ENCODE measurements at regions not wholly inside any gene's neighbourhood (a gene's known extent, or its start where the extent isn't known, plus 50 kb on each side); places are given as distances from the start of the nearest gene placed in this dataset.

GRCh38 chr4:59387759-59388758, 1812.1 kb upstream of the ADGRL3 start:
- TF ChIP-seq GATA2 (IDR thresholded peaks at IDR 0.05; ENCODE audit: low read depth, low read length): no peak
- no peak for TF ChIP-seq GATA3 (IDR thresholded peaks at IDR 0.05; ENCODE audit: low read depth, low read length)

DNA sequence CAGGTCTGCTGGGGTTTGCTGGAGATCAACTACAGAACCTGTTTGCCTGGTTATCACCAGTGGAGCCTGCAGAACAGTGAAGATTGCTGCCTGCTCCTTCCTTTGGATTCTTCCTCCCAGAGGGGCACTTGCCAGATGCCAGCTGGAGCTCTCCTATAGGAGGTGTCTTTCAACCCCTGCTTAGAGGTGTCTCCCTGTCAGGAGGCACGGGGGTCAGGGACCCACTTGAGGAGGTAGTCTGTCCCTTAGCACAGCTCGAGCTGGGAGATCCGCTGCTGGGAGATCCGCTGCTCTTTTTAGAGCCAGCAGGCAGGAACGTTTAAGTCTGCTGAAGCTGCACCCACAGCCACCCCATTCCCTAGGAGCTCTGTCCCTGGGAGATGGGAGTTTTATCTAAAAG, 1806.3 kb upstream of the ADGRL3 start:
- TF ChIP-seq GATA2 (IDR thresholded peaks at IDR 0.05; ENCODE audit: low read depth, low read length) (no peak), GATA3 (IDR thresholded peaks at IDR 0.05; ENCODE audit: low read depth, low read length) (no peak)

GRCh38 chr4:59400334-59400733, 1799.8 kb upstream of the ADGRL3 start:
- TF ChIP-seq GATA2 (IDR thresholded peaks at IDR 0.05; ENCODE audit: low read depth, low read length): peak; percentile 67; the same call in 1 of the 2 replicates
- peak; percentile 85 for TF ChIP-seq GATA3 (IDR thresholded peaks at IDR 0.05; ENCODE audit: low read depth, low read length)

GRCh38 chr4:59409647-59410046, 1790.5 kb upstream of the ADGRL3 start:
- TF ChIP-seq GATA2 (IDR thresholded peaks at IDR 0.05; ENCODE audit: low read depth, low read length): no peak
- no peak for TF ChIP-seq GATA3 (IDR thresholded peaks at IDR 0.05; ENCODE audit: low read depth, low read length)

GRCh38 chr4:59412739-59413138, 1787.4 kb upstream of the ADGRL3 start:
- TF ChIP-seq GATA2 (IDR thresholded peaks at IDR 0.05; ENCODE audit: low read depth, low read length) (no peak), GATA3 (IDR thresholded peaks at IDR 0.05; ENCODE audit: low read depth, low read length) (no peak)

GRCh38 chr4:59455751-59456150, 1744.4 kb upstream of the ADGRL3 start:
- TF ChIP-seq GATA3 (IDR thresholded peaks at IDR 0.05; ENCODE audit: low read depth, low read length): no peak
- no peak for TF ChIP-seq GATA2 (IDR thresholded peaks at IDR 0.05; ENCODE audit: low read depth, low read length)

DNA sequence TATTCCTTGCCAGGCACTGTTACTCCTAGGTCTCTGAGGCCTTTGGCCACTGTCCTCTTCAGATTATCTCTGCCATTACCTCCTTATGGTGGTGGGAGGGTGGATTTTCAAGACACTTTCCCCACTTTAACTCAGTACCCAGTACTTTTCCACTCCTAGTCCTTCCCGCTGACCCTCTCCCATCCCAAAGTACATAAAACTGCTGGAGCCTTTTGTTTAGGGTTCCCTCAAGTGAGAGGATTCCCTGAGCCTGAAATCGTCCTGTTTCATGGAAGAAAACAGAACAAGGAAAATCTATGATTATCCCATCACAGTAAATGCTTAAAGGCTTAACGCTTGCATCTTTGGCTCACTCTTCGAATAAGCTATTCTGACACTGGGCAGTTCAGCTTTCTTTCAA, 1742.5 kb upstream of the ADGRL3 start:
- TF ChIP-seq GATA2 (IDR thresholded peaks at IDR 0.05; ENCODE audit: low read depth, low read length): no peak
- no peak for TF ChIP-seq GATA3 (IDR thresholded peaks at IDR 0.05; ENCODE audit: low read depth, low read length)

- TF ChIP-seq GATA2 (IDR thresholded peaks at IDR 0.05; ENCODE audit: low read depth, low read length): peak; percentile 73
- TF ChIP-seq GATA3 (IDR thresholded peaks at IDR 0.05; ENCODE audit: low read depth, low read length): peak; percentile 40; the same call in 1 of the 2 replicates
Measured at GRCh38 chr4:59484944-59485343, 1715.2 kb upstream of the ADGRL3 start.

DNA sequence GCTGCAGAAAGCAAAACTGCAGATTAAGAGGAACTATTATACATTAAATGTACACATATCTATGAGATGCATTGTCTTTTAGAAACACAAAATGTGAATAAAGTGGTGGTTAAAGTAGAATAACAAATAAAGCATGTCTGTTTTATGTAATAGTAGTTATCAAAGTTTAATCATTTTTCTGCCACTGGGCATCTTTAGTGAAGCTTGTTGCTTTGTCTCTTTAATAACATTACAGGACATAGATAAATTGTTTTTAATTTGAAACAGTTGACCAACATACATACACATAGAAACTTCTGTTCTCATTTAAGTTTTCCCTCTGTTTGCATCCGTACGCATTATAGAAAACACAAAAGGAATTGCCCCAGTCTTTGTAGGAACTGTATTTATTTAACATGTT, 1700.0 kb upstream of the ADGRL3 start:
- 0 out of 2 replicates have a peak, but pooled peaks have one; percentile 39 for TF ChIP-seq GATA2 (IDR thresholded peaks at IDR 0.05; ENCODE audit: low read depth, low read length)
- TF ChIP-seq GATA3 (IDR thresholded peaks at IDR 0.05; ENCODE audit: low read depth, low read length): peak; percentile 73

DNA sequence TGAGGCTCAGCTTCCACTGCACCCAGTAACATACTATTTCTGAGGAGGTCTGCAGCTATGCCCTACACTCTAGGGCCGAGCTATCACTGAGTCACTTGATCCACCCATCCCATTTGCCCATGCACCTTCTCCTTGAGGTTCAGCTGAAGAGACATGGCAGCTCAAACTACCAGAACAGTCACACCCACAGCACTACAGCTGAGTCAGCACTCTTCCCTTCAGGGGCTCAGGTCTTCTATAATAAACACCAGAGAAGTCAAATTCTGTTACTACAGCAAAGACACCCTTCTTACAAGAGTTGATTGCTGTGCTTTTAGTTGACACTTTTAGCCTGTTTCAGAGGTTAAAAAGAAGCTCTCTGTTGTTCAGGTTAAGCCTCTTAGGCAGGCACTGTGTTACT, 1696.4 kb upstream of the ADGRL3 start:
- TF ChIP-seq GATA2 (IDR thresholded peaks at IDR 0.05; ENCODE audit: low read depth, low read length) (no peak), GATA3 (IDR thresholded peaks at IDR 0.05; ENCODE audit: low read depth, low read length) (no peak)

- no peak for TF ChIP-seq GATA2 (IDR thresholded peaks at IDR 0.05; ENCODE audit: low read depth, low read length)
- TF ChIP-seq GATA3 (IDR thresholded peaks at IDR 0.05; ENCODE audit: low read depth, low read length): no peak
Measured at GRCh38 chr4:59517007-59517406, 1683.1 kb upstream of the ADGRL3 start.

DNA sequence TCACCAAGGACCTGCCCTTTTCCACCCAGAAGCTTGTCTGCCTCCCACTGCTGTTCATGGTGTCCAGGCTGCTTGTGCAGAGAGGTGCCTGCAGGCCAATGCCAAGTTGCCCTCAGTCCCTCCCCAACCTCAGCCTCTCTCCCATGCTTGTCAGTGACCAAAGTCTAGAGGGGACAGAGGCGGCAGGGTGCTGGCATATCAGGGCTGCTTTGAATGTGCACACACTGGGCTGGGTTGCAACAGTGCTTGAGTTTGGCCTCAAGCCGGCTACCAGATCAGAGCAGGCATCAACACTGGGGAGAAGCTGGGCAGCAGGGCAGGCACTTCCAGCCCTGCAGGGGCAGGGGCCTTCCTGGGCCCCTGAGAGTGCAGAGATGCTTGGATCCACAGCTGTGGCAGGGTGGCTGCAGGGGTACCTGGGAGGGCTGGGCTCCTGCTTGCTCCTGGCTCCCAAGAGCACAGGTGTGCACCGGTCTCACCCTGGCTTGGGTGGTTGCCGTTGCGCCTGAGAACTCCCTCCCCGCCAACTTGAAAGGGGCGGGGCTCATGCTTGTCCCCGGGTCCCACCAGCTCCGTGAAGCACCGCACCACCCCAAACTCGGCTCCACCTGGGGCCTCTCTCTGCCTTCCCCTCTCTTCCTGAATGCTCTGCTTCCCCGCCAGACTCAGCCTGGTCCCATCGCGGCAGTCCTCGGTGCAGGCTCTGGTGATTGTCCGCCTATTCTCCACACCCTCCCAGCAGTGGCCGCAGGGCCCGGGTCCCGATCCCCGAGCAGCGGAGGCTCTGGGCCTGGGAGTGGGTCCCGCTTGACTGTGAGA, 1681.9 kb upstream of the ADGRL3 start:
- TF ChIP-seq GATA3 (IDR thresholded peaks at IDR 0.05; ENCODE audit: low read depth, low read length) (no peak), GATA2 (IDR thresholded peaks at IDR 0.05; ENCODE audit: low read depth, low read length) (no peak)

GRCh38 chr4:59525885-59526284, 1674.2 kb upstream of the ADGRL3 start:
- TF ChIP-seq GATA3 (IDR thresholded peaks at IDR 0.05; ENCODE audit: low read depth, low read length): no peak
- TF ChIP-seq GATA2 (IDR thresholded peaks at IDR 0.05; ENCODE audit: low read depth, low read length): no peak

DNA sequence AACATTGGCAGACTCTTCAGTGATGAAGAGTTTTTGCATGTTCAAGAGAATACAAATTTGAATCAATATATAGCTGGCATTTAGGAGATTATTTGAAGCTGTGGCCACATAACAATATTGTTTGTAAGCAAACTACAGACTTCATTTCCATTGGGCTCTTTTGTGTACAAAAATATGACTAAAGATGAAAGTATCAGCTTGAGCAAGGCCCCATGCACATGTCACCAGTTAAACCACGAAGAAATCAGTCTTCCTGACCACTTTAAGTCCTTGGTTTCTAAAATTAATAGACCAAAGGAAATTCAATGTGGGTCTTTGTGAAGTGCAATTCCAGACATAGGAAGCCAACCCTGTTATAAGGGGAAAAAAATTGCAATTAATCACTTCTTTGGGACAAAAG, 1664.6 kb upstream of the ADGRL3 start:
- no peak for TF ChIP-seq GATA3 (IDR thresholded peaks at IDR 0.05; ENCODE audit: low read depth, low read length)
- TF ChIP-seq GATA2 (IDR thresholded peaks at IDR 0.05; ENCODE audit: low read depth, low read length): no peak
